ENCODE measurements at regions not wholly inside any gene's neighbourhood (a gene's known extent, or its start where the extent isn't known, plus 50 kb on each side); places are given as distances from the start of the nearest gene placed in this dataset.

DNA sequence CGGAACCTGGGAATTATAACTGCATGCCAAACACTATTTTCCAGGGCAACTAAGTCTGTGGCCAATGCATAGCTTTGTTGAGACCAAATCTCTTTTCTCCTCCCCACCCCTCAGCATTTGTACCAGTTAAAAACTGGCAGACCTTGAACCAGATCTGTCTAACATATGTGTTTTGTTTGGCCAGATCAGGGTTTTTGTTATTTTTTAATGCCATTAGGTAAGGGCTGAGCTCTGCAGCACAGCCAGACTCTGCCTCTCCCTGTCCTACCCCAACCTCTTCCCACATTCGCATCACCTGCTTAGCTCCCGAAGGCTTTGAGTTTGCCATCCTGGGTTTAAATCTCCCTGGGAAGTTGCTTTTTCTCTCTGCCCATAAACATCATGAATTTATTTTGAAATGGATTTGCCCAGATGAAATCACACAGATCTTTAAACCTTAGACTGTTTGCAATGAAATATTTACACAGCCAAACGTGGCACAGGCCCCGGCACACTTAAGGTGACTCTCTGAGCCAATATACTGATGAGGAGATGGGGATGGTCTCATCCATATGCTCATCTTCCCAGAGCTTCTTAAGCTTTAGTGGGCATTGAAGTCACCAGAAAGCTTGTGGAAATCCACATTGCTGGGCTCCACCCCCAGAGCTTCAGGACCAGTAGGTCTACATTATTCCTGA, 54.0 kb upstream of the ALDH1B1 start:
- TF ChIP-seq, protein P1, sequence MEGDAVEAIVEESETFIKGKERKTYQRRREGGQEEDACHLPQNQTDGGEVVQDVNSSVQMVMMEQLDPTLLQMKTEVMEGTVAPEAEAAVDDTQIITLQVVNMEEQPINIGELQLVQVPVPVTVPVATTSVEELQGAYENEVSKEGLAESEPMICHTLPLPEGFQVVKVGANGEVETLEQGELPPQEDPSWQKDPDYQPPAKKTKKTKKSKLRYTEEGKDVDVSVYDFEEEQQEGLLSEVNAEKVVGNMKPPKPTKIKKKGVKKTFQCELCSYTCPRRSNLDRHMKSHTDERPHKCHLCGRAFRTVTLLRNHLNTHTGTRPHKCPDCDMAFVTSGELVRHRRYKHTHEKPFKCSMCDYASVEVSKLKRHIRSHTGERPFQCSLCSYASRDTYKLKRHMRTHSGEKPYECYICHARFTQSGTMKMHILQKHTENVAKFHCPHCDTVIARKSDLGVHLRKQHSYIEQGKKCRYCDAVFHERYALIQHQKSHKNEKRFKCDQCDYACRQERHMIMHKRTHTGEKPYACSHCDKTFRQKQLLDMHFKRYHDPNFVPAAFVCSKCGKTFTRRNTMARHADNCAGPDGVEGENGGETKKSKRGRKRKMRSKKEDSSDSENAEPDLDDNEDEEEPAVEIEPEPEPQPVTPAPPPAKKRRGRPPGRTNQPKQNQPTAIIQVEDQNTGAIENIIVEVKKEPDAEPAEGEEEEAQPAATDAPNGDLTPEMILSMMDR (conservative IDR thresholded peaks at IDR 0.05), result no peak
- no peak for TF ChIP-seq EZH2 (IDR thresholded peaks at IDR 0.05; ENCODE audit: low read depth)
